MM.1S (cell line): ENCODE measurements at regions not wholly inside any gene's neighbourhood (a gene's known extent, or its start where the extent isn't known, plus 50 kb on each side); places are given as distances from the start of the nearest gene placed in this dataset.
"Not testable (repeated sequence)": the region's sequence is repeated elsewhere in the genome, so short reads cannot be mapped to it uniquely, and the experiment has no call there.

Experiments
- DNase-seq: peaks from one replicate; pipeline ENCODE4 v3.0.0-alpha.2; 2015
- H2AFZ ChIP-seq: fragments of 300-600 bp; sonication (generic); 2 replicates; pipeline ENCODE4 v1.6.0; 2016; ENCODE audit warnings: antibody characterized with exemption, low read length
- H3F3A ChIP-seq: fragments of 300-600 bp; sonication (generic); 2 replicates; pipeline ENCODE4 v1.6.1; 2016; ENCODE audit warnings: mild to moderate bottlenecking, antibody characterized with exemption, low read length, moderate library complexity, mixed read lengths; ENCODE audit not compliant: insufficient read depth
- H3K27ac ChIP-seq: fragments of 300-600 bp; sonication (generic); 2 replicates; pipeline ENCODE4 v1.5.1; 2016; ENCODE audit warnings: mild to moderate bottlenecking, low read length
- H3K27me3 ChIP-seq: fragments of 300-600 bp; sonication (generic); replicated peaks from 2 replicates; pipeline ENCODE4 v1.6.0; 2016; ENCODE audit warnings: low read length; ENCODE audit not compliant: insufficient read depth
- H3K36me3 ChIP-seq: fragments of 300-600 bp; sonication (generic); replicated peaks from 2 replicates; pipeline ENCODE4 v1.6.1; 2016; ENCODE audit warnings: mild to moderate bottlenecking, low read length, mixed read lengths; ENCODE audit not compliant: insufficient read depth
- H3K4me1 ChIP-seq: fragments of 300-600 bp; sonication (generic); 2 replicates; pipeline ENCODE4 v1.6.1; 2016; ENCODE audit warnings: low read length, mixed read lengths
- H3K4me2 ChIP-seq: fragments of 300-600 bp; sonication (generic); 2 replicates; pipeline ENCODE4 v1.6.0; 2016; ENCODE audit warnings: low read depth, low read length
- H3K4me3 ChIP-seq: fragments of 300-600 bp; sonication (generic); 2 replicates; pipeline ENCODE4 v1.5.1; 2016; ENCODE audit warnings: low read length, mixed read lengths
- H3K79me2 ChIP-seq: fragments of 300-600 bp; sonication (generic); 2 replicates; pipeline ENCODE4 v1.6.1; 2016; ENCODE audit warnings: mixed run types, low read length, mixed read lengths
- H3K9ac ChIP-seq: fragments of 300-600 bp; sonication (generic); 2 replicates; pipeline ENCODE4 v1.6.1; 2016; ENCODE audit warnings: low read length, mixed read lengths
- H3K9me2 ChIP-seq: fragments of 300-600 bp; sonication (generic); replicated peaks from 2 replicates; pipeline ENCODE4 v1.6.1; 2016; ENCODE audit warnings: mild to moderate bottlenecking, low read length, mixed read lengths; ENCODE audit not compliant: insufficient read depth
- H3K9me3 ChIP-seq: fragments of 300-600 bp; sonication (generic); replicated peaks from 2 replicates; pipeline ENCODE4 v1.6.1; 2016; ENCODE audit warnings: mild to moderate bottlenecking, low read length, mixed read lengths; ENCODE audit not compliant: insufficient read depth
- H4K20me1 ChIP-seq: fragments of 300-600 bp; sonication (generic); 2 replicates; pipeline ENCODE4 v1.6.1; 2016; ENCODE audit warnings: mild to moderate bottlenecking, low read length, moderate library complexity, mixed read lengths; ENCODE audit not compliant: insufficient read depth
- CTCF ChIP-seq: fragments of 300-600 bp; sonication (generic); IDR thresholded peaks from 2 replicates; pipeline ENCODE4 v1.5.1; 2016; ENCODE audit warnings: antibody characterized with exemption, low read length, mixed read lengths
- EZH2 ChIP-seq: fragments of 300-600 bp; sonication (generic); optimal IDR thresholded peaks from 2 replicates; pipeline ENCODE3; 2017; ENCODE audit warnings: low read depth, mild to moderate bottlenecking, antibody characterized with exemption, low read length, mixed read lengths
- EZH2phosphoT487 ChIP-seq: fragments of 300-600 bp; sonication (generic); IDR thresholded peaks from 2 replicates; pipeline ENCODE4 v1.6.1; 2018; ENCODE audit warnings: antibody characterized with exemption, low read length

GRCh38 chr3:110436209-110436608 is 635.4 kb upstream of the NECTIN3 start:
- H3K79me2 ChIP-seq = no peaks in the 10 kb centered on the region
- H3K4me3 ChIP-seq = no peak overlapping the region
- TF ChIP-seq CTCF (no peak), EZH2phosphoT487 (no peak), EZH2 (no peak)
- no peaks in the 10 kb centered on the region for H3F3A ChIP-seq
- DNase-seq = no peak
- no peak overlapping the region for H3K27ac ChIP-seq
- H3K36me3 ChIP-seq = no peaks in the 10 kb centered on the region
- H3K27me3 ChIP-seq = no peaks in the 10 kb centered on the region
- no peak overlapping the region for H3K9ac ChIP-seq
- H3K4me2 ChIP-seq = no peak overlapping the region
- H4K20me1 ChIP-seq = no peaks in the 10 kb centered on the region
- no peak overlapping the region for H2AFZ ChIP-seq
- no peaks in the 10 kb centered on the region for H3K9me3 ChIP-seq
- no peaks in the 10 kb centered on the region for H3K4me1 ChIP-seq
- no peaks in the 10 kb centered on the region for H3K9me2 ChIP-seq

GRCh38 chr3:110440066-110440653 is 631.5 kb upstream of the NECTIN3 start:
- H3K4me2 ChIP-seq, H3K9me2 ChIP-seq, H3F3A ChIP-seq, H3K9ac ChIP-seq, H3K9me3 ChIP-seq, DNase-seq, H3K4me1 ChIP-seq, H3K36me3 ChIP-seq, H2AFZ ChIP-seq, H3K4me3 ChIP-seq, H3K27ac ChIP-seq, H3K27me3 ChIP-seq, H4K20me1 ChIP-seq, H3K79me2 ChIP-seq: not testable (repeated sequence)

GRCh38 chr3:110454066-110454465 is 617.5 kb upstream of the NECTIN3 start:
- H3K9me2 ChIP-seq = no peaks in the 10 kb centered on the region
- no peaks in the 10 kb centered on the region for H3K27me3 ChIP-seq
- no peaks in the 10 kb centered on the region for H3K4me1 ChIP-seq
- H2AFZ ChIP-seq = no peak overlapping the region
- no peak for DNase-seq
- H3K79me2 ChIP-seq = no peaks in the 10 kb centered on the region
- H3K4me3 ChIP-seq = no peak overlapping the region
- H3K9me3 ChIP-seq = no peaks in the 10 kb centered on the region
- H3K27ac ChIP-seq = no peak overlapping the region
- no peak for TF ChIP-seq EZH2phosphoT487
- no peak for TF ChIP-seq EZH2
- no peak for TF ChIP-seq CTCF
- H3F3A ChIP-seq = no peaks in the 10 kb centered on the region
- no peaks in the 10 kb centered on the region for H3K36me3 ChIP-seq
- H3K9ac ChIP-seq = no peak overlapping the region
- H3K4me2 ChIP-seq = no peak overlapping the region
- no peaks in the 10 kb centered on the region for H4K20me1 ChIP-seq

DNA sequence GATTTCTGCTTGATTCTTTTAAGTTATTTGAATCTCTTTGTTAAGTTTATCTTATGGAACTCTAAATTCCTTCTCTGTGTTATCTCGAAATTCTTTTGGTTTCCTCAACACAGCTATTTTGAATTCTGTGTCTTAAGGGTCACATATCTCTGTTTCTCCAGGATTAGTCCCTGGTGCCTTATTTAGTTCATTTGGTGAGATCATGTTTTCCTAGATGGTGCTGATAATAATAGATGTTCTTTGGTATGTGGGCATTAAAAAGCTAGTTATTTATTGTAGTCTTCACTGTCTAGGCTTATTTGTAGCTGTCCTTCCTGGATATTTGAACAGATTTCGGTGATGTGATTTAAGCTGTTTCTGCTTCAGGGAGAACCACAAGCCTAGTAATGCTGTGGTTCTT is 615.6 kb upstream of the NECTIN3 start:
- Histone ChIP-seq H3K36me3 (no peaks in the 10 kb centered on the region), H3F3A (no peaks in the 10 kb centered on the region), H3K27me3 (no peaks in the 10 kb centered on the region), H3K9me2 (no peaks in the 10 kb centered on the region), H3K4me1 (no peaks in the 10 kb centered on the region), H3K4me3 (no peak overlapping the region), H4K20me1 (no peaks in the 10 kb centered on the region), H3K9me3 (no peaks in the 10 kb centered on the region), H3K4me2 (no peak overlapping the region), H3K27ac (no peak overlapping the region), H3K79me2 (no peaks in the 10 kb centered on the region), H2AFZ (no peak overlapping the region), H3K9ac (no peak overlapping the region)
- DNase-seq = no peak
- TF ChIP-seq EZH2 (no peak), CTCF (no peak), EZH2phosphoT487 (no peak)
